ENCODE measurements at regions not wholly inside any gene's neighbourhood (a gene's known extent, or its start where the extent isn't known, plus 50 kb on each side); places are given as distances from the start of the nearest gene placed in this dataset.

- TF ChIP-seq EZH2 (IDR thresholded peaks at IDR 0.05; ENCODE audit: low read depth) = no peak
- no peak for TF ChIP-seq CTCF (conservative IDR thresholded peaks at IDR 0.05)
Measured at GRCh38 chrX:40478474-40479065, 102.2 kb upstream of the ATP6AP2 start.

All from PC-9 (cell line).